NOMO-1 treated with DMSO at 0.1 percent for 48 hours (cell line): ENCODE measurements at regions not wholly inside any gene's neighbourhood (a gene's known extent, or its start where the extent isn't known, plus 50 kb on each side); places are given as distances from the start of the nearest gene placed in this dataset.

ENCODE experiments used
- DNase-seq: peaks from one replicate; lab custom pipeline; 2025; ENCODE audit not compliant: unreplicated experiment; lab: John Stamatoyannopoulos, UW

GRCh38 chr18:67381608-67382150, 134.8 kb downstream of the DSEL start:
- DNase-seq = no peak

- DNase-seq = no peak
Observed at GRCh38 chr18:67380867-67381266, 135.7 kb downstream of the DSEL start.

- DNase-seq = no peak
Observed at GRCh38 chr18:67379981-67380380, 136.5 kb downstream of the DSEL start.

GRCh38 chr18:67376372-67376771, 140.1 kb downstream of the DSEL start:
- no peak for DNase-seq

GRCh38 chr18:67373636-67374035, 142.9 kb downstream of the DSEL start:
- no peak for DNase-seq

- no peak for DNase-seq
Observed at GRCh38 chr18:67367540-67367939, 149.0 kb downstream of the DSEL start.

- no peak for DNase-seq
Observed at GRCh38 chr18:67363694-67364093, 152.8 kb downstream of the DSEL start.

GRCh38 chr18:67362906-67363305, 153.6 kb downstream of the DSEL start:
- no peak for DNase-seq

- DNase-seq = peak; percentile 4
Observed at GRCh38 chr18:67359873-67360838, 156.4 kb downstream of the DSEL start.

- no peak for DNase-seq
Observed at GRCh38 chr18:67358947-67359346, 157.6 kb downstream of the DSEL start.

GRCh38 chr18:67354692-67355091, 161.8 kb downstream of the DSEL start:
- no peak for DNase-seq

GRCh38 chr18:67354091-67354490, 162.4 kb downstream of the DSEL start:
- DNase-seq = no peak

GRCh38 chr18:67347438-67347837, 169.1 kb downstream of the DSEL start:
- DNase-seq = no peak

GRCh38 chr18:67342159-67342558, 174.4 kb downstream of the DSEL start:
- DNase-seq = no peak

GRCh38 chr18:67337696-67338095, 178.8 kb downstream of the DSEL start:
- DNase-seq = no peak

- DNase-seq = no peak
Observed at GRCh38 chr18:67331857-67332256, 184.7 kb downstream of the DSEL start.

- no peak for DNase-seq
Observed at GRCh38 chr18:67319109-67319508, 197.4 kb downstream of the DSEL start.

- no peak for DNase-seq
Observed at GRCh38 chr18:67318651-67319050, 197.9 kb downstream of the DSEL start.

- DNase-seq = no peak
Observed at GRCh38 chr18:67310826-67311225, 205.7 kb downstream of the DSEL start.

- DNase-seq = no peak
Observed at GRCh38 chr18:67308819-67309218, 207.7 kb downstream of the DSEL start.

GRCh38 chr18:67305466-67305865, 211.1 kb downstream of the DSEL start:
- DNase-seq = no peak

GRCh38 chr18:67302043-67302442, 214.5 kb downstream of the DSEL start:
- DNase-seq = no peak
